ENCODE measurements at regions not wholly inside any gene's neighbourhood (a gene's known extent, or its start where the extent isn't known, plus 50 kb on each side); places are given as distances from the start of the nearest gene placed in this dataset.

- no peak for TF ChIP-seq CTCF (IDR thresholded peaks at IDR 0.05)
- no peaks in the 10 kb centered on the region for H3K36me3 ChIP-seq (ENCODE audit: low read depth)
- ATAC-seq (no peak), DNase-seq (no peak)
- intact Hi-C loops (cut with DNase I, micrococcal nuclease): no loop called here
- H3K4me3 ChIP-seq: no peak overlapping the region
- no peaks in the 10 kb centered on the region for H3K9me3 ChIP-seq
- no peaks in the 10 kb centered on the region for H3K4me1 ChIP-seq (ENCODE audit: low read depth)
Observed at GRCh38 chr1:168974611-168975010, 131.9 kb upstream of the ATP1B1 start.

GRCh38 chr1:168976267-168976666 lies 130.2 kb upstream of the ATP1B1 start:
- intact Hi-C loops (cut with DNase I, micrococcal nuclease): no loop called here
- Histone ChIP-seq H3K36me3 (ENCODE audit: low read depth) (no peaks in the 10 kb centered on the region), H3K9me3 (no peaks in the 10 kb centered on the region), H3K4me3 (no peak overlapping the region), H3K4me1 (ENCODE audit: low read depth) (no peaks in the 10 kb centered on the region)
- TF ChIP-seq CTCF (IDR thresholded peaks at IDR 0.05): no peak
- ATAC-seq (no peak), DNase-seq (no peak)

- no peak for TF ChIP-seq CTCF (IDR thresholded peaks at IDR 0.05)
- ATAC-seq (no peak), DNase-seq (no peak)
- no peaks in the 10 kb centered on the region for H3K36me3 ChIP-seq (ENCODE audit: low read depth)
- H3K9me3 ChIP-seq: no peaks in the 10 kb centered on the region
- no peak overlapping the region for H3K4me3 ChIP-seq
- no peaks in the 10 kb centered on the region for H3K4me1 ChIP-seq (ENCODE audit: low read depth)
- intact Hi-C loops (cut with DNase I, micrococcal nuclease): no loop called here
Observed at GRCh38 chr1:168977618-168978017, 128.9 kb upstream of the ATP1B1 start.

- DNase-seq: no peak
- intact Hi-C loops (cut with DNase I, micrococcal nuclease): no loop called here
- Histone ChIP-seq H3K4me1 (ENCODE audit: low read depth) (no peaks in the 10 kb centered on the region), H3K9me3 (no peaks in the 10 kb centered on the region), H3K4me3 (no peak overlapping the region), H3K36me3 (ENCODE audit: low read depth) (no peaks in the 10 kb centered on the region)
- TF ChIP-seq CTCF (IDR thresholded peaks at IDR 0.05): no peak
- ATAC-seq: no peak
Observed at GRCh38 chr1:168979276-168979675, 127.2 kb upstream of the ATP1B1 start.

GRCh38 chr1:168980180-168980579 lies 126.3 kb upstream of the ATP1B1 start:
- intact Hi-C loops (cut with DNase I, micrococcal nuclease): no loop called here
- Histone ChIP-seq H3K4me3 (no peak overlapping the region), H3K36me3 (ENCODE audit: low read depth) (no peaks in the 10 kb centered on the region), H3K4me1 (ENCODE audit: low read depth) (no peaks in the 10 kb centered on the region), H3K9me3 (no peaks in the 10 kb centered on the region)
- TF ChIP-seq CTCF (IDR thresholded peaks at IDR 0.05): no peak
- ATAC-seq (no peak), DNase-seq (no peak)

GRCh38 chr1:168980656-168981055 lies 125.8 kb upstream of the ATP1B1 start:
- Histone ChIP-seq H3K36me3 (ENCODE audit: low read depth) (no peaks in the 10 kb centered on the region), H3K4me1 (ENCODE audit: low read depth) (no peaks in the 10 kb centered on the region), H3K4me3 (no peak overlapping the region), H3K9me3 (no peaks in the 10 kb centered on the region)
- intact Hi-C loops (cut with DNase I, micrococcal nuclease): no loop called here
- no peak for ATAC-seq
- no peak for TF ChIP-seq CTCF (IDR thresholded peaks at IDR 0.05)
- DNase-seq: no peak

All from mucosa of descending colon (tissue), 3 donors.